ENCODE measurements at regions not wholly inside any gene's neighbourhood (a gene's known extent, or its start where the extent isn't known, plus 50 kb on each side); places are given as distances from the start of the nearest gene placed in this dataset.

- TF ChIP-seq POLR2A (IDR thresholded peaks at IDR 0.05; ENCODE audit: low read depth, low read length) = no peak
- no peak for TF ChIP-seq POLR2AphosphoS5 (IDR thresholded peaks at IDR 0.05; ENCODE audit: low read depth, low read length)
- TF ChIP-seq TAF1 (IDR thresholded peaks at IDR 0.05; ENCODE audit: low read depth, low read length) = no peak
- no peak for TF ChIP-seq PAX5 (IDR thresholded peaks at IDR 0.05; ENCODE audit: insufficient read depth, low read length, severe bottlenecking)
- TF ChIP-seq POU2F2 (IDR thresholded peaks at IDR 0.05; ENCODE audit: low read depth, low read length) = no peak
- TF ChIP-seq SPI1 (IDR thresholded peaks at IDR 0.05; ENCODE audit: low read depth, low read length) = no peak
Observed at GRCh38 chr4:20311856-20312255, 60.2 kb downstream of the SLIT2 start.

All from GM12891 (cell line).